Osteoblast (primary cell): ENCODE measurements at regions not wholly inside any gene's neighbourhood (a gene's known extent, or its start where the extent isn't known, plus 50 kb on each side); places are given as distances from the start of the nearest gene placed in this dataset.

Source experiments
- DNase-seq: peaks from one replicate; pipeline ENCODE4 v3.0.0; 2011; ENCODE audit warnings: low spot score, mixed read lengths; ENCODE audit not compliant: insufficient read length; ENCODE audit errors: missing footprints
- H2AFZ ChIP-seq: 2 replicates; pipeline ENCODE4 v1.6.0; 2011; ENCODE audit warnings: mild to moderate bottlenecking, low read length
- H3K27ac ChIP-seq: 2 replicates; pipeline ENCODE4 v1.5.1; 2011; ENCODE audit warnings: mild to moderate bottlenecking, low read depth, low read length, moderate library complexity
- H3K27me3 ChIP-seq: 2 replicates; pipeline ENCODE4 v1.6.0; 2012; ENCODE audit warnings: mild to moderate bottlenecking, control low read depth, inconsistent platforms, low read length, moderate library complexity; ENCODE audit not compliant: insufficient read depth
- H3K36me3 ChIP-seq: 2 replicates; pipeline ENCODE4 v1.5.1; 2011; ENCODE audit warnings: mild to moderate bottlenecking, low read length, control low read depth, moderate library complexity; ENCODE audit not compliant: insufficient read depth
- H3K4me1 ChIP-seq: 2 replicates; pipeline ENCODE4 v1.5.1; 2011; ENCODE audit warnings: mild to moderate bottlenecking, low read length, control low read depth, moderate library complexity; ENCODE audit not compliant: insufficient read depth
- H3K4me2 ChIP-seq: 2 replicates; pipeline ENCODE4 v1.6.0; 2011; ENCODE audit warnings: mild to moderate bottlenecking, low read length; ENCODE audit not compliant: insufficient read depth
- H3K4me3 ChIP-seq: fragments of 200-600 bp; sonication (generic); 3 replicates; pipeline ENCODE4 v1.5.1; 2012; ENCODE audit warnings: mild to moderate bottlenecking, low read length, inconsistent platforms; ENCODE audit not compliant: insufficient read depth
- H3K79me2 ChIP-seq: 2 replicates; pipeline ENCODE4 v1.6.0; 2012; ENCODE audit warnings: mild to moderate bottlenecking, low read length, control low read depth, inconsistent platforms; ENCODE audit not compliant: insufficient read depth
- H3K9me3 ChIP-seq: 2 replicates; pipeline ENCODE4 v1.5.1; 2011; ENCODE audit warnings: low read depth, low read length, control low read depth
- H4K20me1 ChIP-seq: 2 replicates; pipeline ENCODE4 v1.6.0; 2012; ENCODE audit warnings: mild to moderate bottlenecking, low read length, control low read depth; ENCODE audit not compliant: insufficient read depth
- CTCF ChIP-seq: IDR thresholded peaks from 2 replicates; pipeline ENCODE4 v1.5.1; 2011; ENCODE audit warnings: mild to moderate bottlenecking, low read depth, low read length, moderate library complexity; ENCODE audit errors: extremely low read depth

- TF ChIP-seq CTCF: no peak
- Histone ChIP-seq H3K4me1 (no peaks in the 10 kb centered on the region), H3K36me3 (no peaks in the 10 kb centered on the region), H3K27me3 (no peaks in the 10 kb centered on the region), H3K9me3 (no peaks in the 10 kb centered on the region), H3K4me3 (no peak overlapping the region), H2AFZ (no peak overlapping the region), H3K79me2 (no peaks in the 10 kb centered on the region), H4K20me1 (no peaks in the 10 kb centered on the region), H3K4me2 (no peak overlapping the region), H3K27ac (no peak overlapping the region)
- no peak for DNase-seq
These were observed 418.8 kb upstream of the CCNH start for GRCh38 chr5:87831499-87831898.

GRCh38 chr5:87829217-87829551 is 416.5 kb upstream of the CCNH start:
- Histone ChIP-seq H3K9me3 (peaks cover 2% of the 10 kb centered on the region), H3K79me2 (no peaks in the 10 kb centered on the region), H3K4me1 (no peaks in the 10 kb centered on the region), H3K4me3 (no peak overlapping the region), H3K27ac (no peak overlapping the region), H3K4me2 (no peak overlapping the region), H2AFZ (no peak overlapping the region), H3K27me3 (no peaks in the 10 kb centered on the region), H4K20me1 (no peaks in the 10 kb centered on the region), H3K36me3 (no peaks in the 10 kb centered on the region)
- DNase-seq: no peak
- TF ChIP-seq CTCF: no peak

GRCh38 chr5:87828545-87829216 is 416.0 kb upstream of the CCNH start:
- H3K4me2 ChIP-seq: no peak overlapping the region
- no peak overlapping the region for H3K4me3 ChIP-seq
- H4K20me1 ChIP-seq: no peaks in the 10 kb centered on the region
- H3K36me3 ChIP-seq: no peaks in the 10 kb centered on the region
- H3K27ac ChIP-seq: no peak overlapping the region
- H3K4me1 ChIP-seq: no peaks in the 10 kb centered on the region
- no peaks in the 10 kb centered on the region for H3K79me2 ChIP-seq
- H2AFZ ChIP-seq: no peak overlapping the region
- TF ChIP-seq CTCF: no peak
- H3K27me3 ChIP-seq: no peaks in the 10 kb centered on the region
- DNase-seq: no peak
- H3K9me3 ChIP-seq: peaks cover 2% of the 10 kb centered on the region

- Histone ChIP-seq H3K36me3 (no peaks in the 10 kb centered on the region), H3K27me3 (no peaks in the 10 kb centered on the region), H2AFZ (no peak overlapping the region), H3K79me2 (no peaks in the 10 kb centered on the region), H3K27ac (no peak overlapping the region), H3K4me2 (no peak overlapping the region), H3K4me3 (no peak overlapping the region), H4K20me1 (no peaks in the 10 kb centered on the region), H3K9me3 (peaks cover 2% of the 10 kb centered on the region), H3K4me1 (no peaks in the 10 kb centered on the region)
- TF ChIP-seq CTCF: no peak
- no peak for DNase-seq
These were observed 414.8 kb upstream of the CCNH start for GRCh38 chr5:87827539-87827938.
